ENCODE measurements at regions not wholly inside any gene's neighbourhood (a gene's known extent, or its start where the extent isn't known, plus 50 kb on each side); places are given as distances from the start of the nearest gene placed in this dataset.

GRCh38 chr21:16855164-16855667, 657.6 kb upstream of the CXADR start:
- DNase-seq, result no peak
- TF ChIP-seq CTCF (IDR thresholded peaks at IDR 0.05), result no peak
- H3K9me3 ChIP-seq, result peaks cover 3% of the 10 kb centered on the region
- no peaks in the 10 kb centered on the region for H3K36me3 ChIP-seq (ENCODE audit: low read depth)
- no peaks in the 10 kb centered on the region for H3K4me1 ChIP-seq (ENCODE audit: low read depth)
- H3K4me3 ChIP-seq, result no peak overlapping the region
- intact Hi-C loops (cut with DNase I, micrococcal nuclease), result no loop called here
- no peak for ATAC-seq

GRCh38 chr21:16863362-16863905, 649.4 kb upstream of the CXADR start:
- H3K9me3 ChIP-seq, result no peaks in the 10 kb centered on the region
- no peaks in the 10 kb centered on the region for H3K4me1 ChIP-seq (ENCODE audit: low read depth)
- no peak overlapping the region for H3K4me3 ChIP-seq
- no peaks in the 10 kb centered on the region for H3K36me3 ChIP-seq (ENCODE audit: low read depth)
- no peak for ATAC-seq
- no peak for DNase-seq
- TF ChIP-seq CTCF (IDR thresholded peaks at IDR 0.05), result no peak
- intact Hi-C loops (cut with DNase I, micrococcal nuclease), result loop anchor here in 1 of 2 donors (5.0 kb wide), 1 partner anchor 36 kb away; no protein-coding TSS in a partner anchor

GRCh38 chr21:16863908-16864307, 648.9 kb upstream of the CXADR start:
- H3K9me3 ChIP-seq, result no peaks in the 10 kb centered on the region
- DNase-seq, result no peak
- H3K36me3 ChIP-seq (ENCODE audit: low read depth), result no peaks in the 10 kb centered on the region
- H3K4me3 ChIP-seq, result no peak overlapping the region
- no peak for TF ChIP-seq CTCF (IDR thresholded peaks at IDR 0.05)
- no peaks in the 10 kb centered on the region for H3K4me1 ChIP-seq (ENCODE audit: low read depth)
- intact Hi-C loops (cut with DNase I, micrococcal nuclease), result loop anchor here in 1 of 2 donors (5.0 kb wide), 1 partner anchor 37 kb away; no protein-coding TSS in a partner anchor
- ATAC-seq, result no peak

- no peak for TF ChIP-seq CTCF (IDR thresholded peaks at IDR 0.05)
- intact Hi-C loops (cut with DNase I, micrococcal nuclease), result no loop called here
- ATAC-seq (no peak), DNase-seq (no peak)
- H3K9me3 ChIP-seq, result no peaks in the 10 kb centered on the region
- H3K4me1 ChIP-seq (ENCODE audit: low read depth), result no peaks in the 10 kb centered on the region
- H3K4me3 ChIP-seq, result no peak overlapping the region
- no peaks in the 10 kb centered on the region for H3K36me3 ChIP-seq (ENCODE audit: low read depth)
Observed at GRCh38 chr21:16865632-16866031, 647.2 kb upstream of the CXADR start.

GRCh38 chr21:16866851-16867250, 646.0 kb upstream of the CXADR start:
- no peak for TF ChIP-seq CTCF (IDR thresholded peaks at IDR 0.05)
- intact Hi-C loops (cut with DNase I, micrococcal nuclease), result no loop called here
- DNase-seq (no peak), ATAC-seq (no peak)
- Histone ChIP-seq H3K9me3 (no peaks in the 10 kb centered on the region), H3K4me3 (no peak overlapping the region), H3K4me1 (ENCODE audit: low read depth) (no peaks in the 10 kb centered on the region), H3K36me3 (ENCODE audit: low read depth) (no peaks in the 10 kb centered on the region)

GRCh38 chr21:16870103-16870502, 642.7 kb upstream of the CXADR start:
- Histone ChIP-seq H3K36me3 (ENCODE audit: low read depth) (no peaks in the 10 kb centered on the region), H3K4me1 (ENCODE audit: low read depth) (no peaks in the 10 kb centered on the region), H3K4me3 (no peak overlapping the region), H3K9me3 (no peaks in the 10 kb centered on the region)
- DNase-seq (no peak), ATAC-seq (no peak)
- intact Hi-C loops (cut with DNase I, micrococcal nuclease), result no loop called here
- no peak for TF ChIP-seq CTCF (IDR thresholded peaks at IDR 0.05)

Measured in mucosa of descending colon (tissue), 3 donors.